ENCODE measurements at regions not wholly inside any gene's neighbourhood (a gene's known extent, or its start where the extent isn't known, plus 50 kb on each side); places are given as distances from the start of the nearest gene placed in this dataset.
"Not testable (repeated sequence)": the region's sequence is repeated elsewhere in the genome, so short reads cannot be mapped to it uniquely, and the experiment has no call there.

DNA sequence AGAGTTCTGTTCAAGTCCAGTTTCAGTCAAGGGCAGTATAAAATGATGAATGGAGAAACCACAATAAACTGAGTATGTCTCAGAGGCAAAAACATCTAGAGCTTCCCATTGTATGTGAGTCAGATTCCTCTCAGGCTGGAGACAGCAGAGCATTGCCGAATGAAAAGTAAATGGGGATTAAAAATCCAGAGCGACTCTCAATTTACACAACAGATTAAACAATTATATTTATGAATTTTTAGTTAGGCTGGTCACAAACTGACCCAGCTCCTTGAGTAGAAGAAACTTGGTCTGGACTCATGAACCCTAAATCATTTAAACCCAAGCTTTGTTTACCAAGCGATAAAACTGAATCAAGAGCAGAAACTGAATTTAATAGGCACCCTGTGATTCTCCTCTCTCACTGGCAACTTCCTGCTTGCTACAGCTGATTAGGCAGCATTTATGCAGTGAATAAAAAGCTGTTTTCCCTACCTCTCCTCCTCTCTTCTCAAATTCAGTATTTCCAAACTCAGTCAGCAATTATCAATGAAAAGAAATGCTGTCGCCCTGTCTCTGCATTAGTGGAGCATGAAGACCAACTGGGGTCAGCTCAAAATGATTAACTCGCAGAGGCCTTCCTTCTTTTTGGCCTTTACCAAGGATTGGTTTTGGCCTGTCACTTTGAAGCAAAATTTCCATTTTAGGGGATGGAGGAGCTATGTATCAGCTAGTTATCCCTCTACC, 568.0 kb downstream of the PDHA2 start:
- CTCF ChIA-PET = interaction anchor here (0.6 kb wide), 1 partner anchor 22 kb away, joined by 8 read pairs; no protein-coding TSS in a partner anchor
- TF ChIP-seq, protein P1, sequence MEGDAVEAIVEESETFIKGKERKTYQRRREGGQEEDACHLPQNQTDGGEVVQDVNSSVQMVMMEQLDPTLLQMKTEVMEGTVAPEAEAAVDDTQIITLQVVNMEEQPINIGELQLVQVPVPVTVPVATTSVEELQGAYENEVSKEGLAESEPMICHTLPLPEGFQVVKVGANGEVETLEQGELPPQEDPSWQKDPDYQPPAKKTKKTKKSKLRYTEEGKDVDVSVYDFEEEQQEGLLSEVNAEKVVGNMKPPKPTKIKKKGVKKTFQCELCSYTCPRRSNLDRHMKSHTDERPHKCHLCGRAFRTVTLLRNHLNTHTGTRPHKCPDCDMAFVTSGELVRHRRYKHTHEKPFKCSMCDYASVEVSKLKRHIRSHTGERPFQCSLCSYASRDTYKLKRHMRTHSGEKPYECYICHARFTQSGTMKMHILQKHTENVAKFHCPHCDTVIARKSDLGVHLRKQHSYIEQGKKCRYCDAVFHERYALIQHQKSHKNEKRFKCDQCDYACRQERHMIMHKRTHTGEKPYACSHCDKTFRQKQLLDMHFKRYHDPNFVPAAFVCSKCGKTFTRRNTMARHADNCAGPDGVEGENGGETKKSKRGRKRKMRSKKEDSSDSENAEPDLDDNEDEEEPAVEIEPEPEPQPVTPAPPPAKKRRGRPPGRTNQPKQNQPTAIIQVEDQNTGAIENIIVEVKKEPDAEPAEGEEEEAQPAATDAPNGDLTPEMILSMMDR (conservative IDR thresholded peaks at IDR 0.05; ENCODE audit: low read depth, low read length) = no peak
- TF ChIP-seq EZH2 (IDR thresholded peaks at IDR 0.05; ENCODE audit: borderline replicate concordance, low read depth, low read length, poor library complexity, severe bottlenecking) = no peak

DNA sequence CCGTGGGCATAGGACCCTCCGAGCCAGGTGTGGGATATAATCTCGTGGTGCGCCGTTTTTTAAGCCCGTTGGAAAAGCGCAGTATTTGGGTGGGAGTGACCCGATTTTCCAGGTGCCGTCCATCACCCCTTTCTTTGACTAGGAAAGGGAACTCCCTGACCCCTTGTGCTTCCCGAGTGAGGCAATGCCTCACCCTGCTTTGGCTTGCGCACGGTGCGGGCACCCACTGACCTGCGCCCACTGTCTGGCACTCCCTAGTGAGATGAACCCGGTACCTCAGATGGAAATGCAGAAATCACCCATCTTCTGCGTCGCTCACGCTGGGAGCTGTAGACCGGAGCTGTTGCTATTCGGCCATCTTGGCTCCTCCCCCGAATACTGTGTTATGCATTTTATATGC, 575.0 kb downstream of the PDHA2 start:
- DNase-seq (ENCODE audit: low spot score); CTCF ChIA-PET; H3K27me3 ChIP-seq (replicated peaks; ENCODE audit: insufficient read depth, low read depth, low read length, poor library complexity); intact Hi-C loops (cut with micrococcal nuclease; ENCODE audit: unreplicated experiment); H3K27ac ChIP-seq (ENCODE audit: low read depth, low read length, poor library complexity, severe bottlenecking); H3K4me3 ChIP-seq (ENCODE audit: low read depth, low read length, poor library complexity, severe bottlenecking); POLR2A ChIA-PET (ENCODE audit: low non-redundant PET); BruUV-seq (replicated peaks); H3K36me3 ChIP-seq (ENCODE audit: insufficient read depth, low read length, poor library complexity, severe bottlenecking); H3K4me1 ChIP-seq (ENCODE audit: insufficient read depth, low read length, poor library complexity, severe bottlenecking); H3K9me3 ChIP-seq (ENCODE audit: low read depth, low read length, poor library complexity, severe bottlenecking): not testable (repeated sequence)

More for the DNA sequence above, 568.0 kb downstream of the PDHA2 start:
- H3K4me3 ChIP-seq (ENCODE audit: low read depth, low read length, poor library complexity, severe bottlenecking) = no peak overlapping the region
- no peak overlapping the region for H3K27ac ChIP-seq (ENCODE audit: low read depth, low read length, poor library complexity, severe bottlenecking)
- H3K36me3 ChIP-seq (ENCODE audit: insufficient read depth, low read length, poor library complexity, severe bottlenecking) = no peaks in the 10 kb centered on the region
- H3K4me1 ChIP-seq (ENCODE audit: insufficient read depth, low read length, poor library complexity, severe bottlenecking) = peaks cover 4% of the 10 kb centered on the region
- H3K27me3 ChIP-seq (replicated peaks; ENCODE audit: insufficient read depth, low read depth, low read length, poor library complexity) = no peaks in the 10 kb centered on the region
- POLR2A ChIA-PET (ENCODE audit: low non-redundant PET) = no interaction called here
- peak; percentile 9 for DNase-seq (ENCODE audit: low spot score)
- intact Hi-C loops (cut with micrococcal nuclease; ENCODE audit: unreplicated experiment) = no loop called here
- no peaks in the 10 kb centered on the region for H3K9me3 ChIP-seq (ENCODE audit: low read depth, low read length, poor library complexity, severe bottlenecking)
- BruUV-seq (replicated peaks) = no TSS peak

DNA sequence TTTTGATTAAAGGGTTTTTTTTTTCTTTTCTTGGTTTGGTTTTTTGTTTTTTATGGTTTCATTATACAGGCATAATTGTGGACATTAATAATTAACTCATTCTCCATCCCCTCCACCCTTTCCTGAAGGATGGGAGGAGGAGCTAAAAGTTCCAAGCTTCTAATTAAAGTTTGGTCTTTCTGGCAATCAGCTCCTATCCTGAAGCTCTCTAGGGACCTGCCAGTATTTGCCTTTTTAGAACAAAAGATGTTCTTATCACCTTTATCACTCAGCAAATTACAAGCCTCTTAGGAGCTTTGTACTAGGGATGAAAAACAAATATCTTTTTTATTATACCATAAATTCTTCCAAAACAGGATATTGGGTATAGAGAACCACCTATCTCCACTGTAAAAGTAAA, 589.8 kb downstream of the PDHA2 start:
- TF ChIP-seq, protein P1 (conservative IDR thresholded peaks at IDR 0.05; ENCODE audit: low read depth, low read length) = no peak
- TF ChIP-seq EZH2 (IDR thresholded peaks at IDR 0.05; ENCODE audit: borderline replicate concordance, low read depth, low read length, poor library complexity, severe bottlenecking) = no peak
- POLR2A ChIA-PET (ENCODE audit: low non-redundant PET) = no interaction called here

GRCh38 chr4:96431094-96431493, 591.2 kb downstream of the PDHA2 start:
- intact Hi-C loops (cut with micrococcal nuclease; ENCODE audit: unreplicated experiment) = no loop called here
- TF ChIP-seq, protein P1 (conservative IDR thresholded peaks at IDR 0.05; ENCODE audit: low read depth, low read length) = no peak
- no peak for TF ChIP-seq EZH2 (IDR thresholded peaks at IDR 0.05; ENCODE audit: borderline replicate concordance, low read depth, low read length, poor library complexity, severe bottlenecking)
- CTCF ChIA-PET = no interaction called here
- no peaks in the 10 kb centered on the region for H3K27me3 ChIP-seq (replicated peaks; ENCODE audit: insufficient read depth, low read depth, low read length, poor library complexity)
- H3K36me3 ChIP-seq (ENCODE audit: insufficient read depth, low read length, poor library complexity, severe bottlenecking) = no peaks in the 10 kb centered on the region
- no peak overlapping the region for H3K4me3 ChIP-seq (ENCODE audit: low read depth, low read length, poor library complexity, severe bottlenecking)
- no peak overlapping the region for H3K27ac ChIP-seq (ENCODE audit: low read depth, low read length, poor library complexity, severe bottlenecking)
- DNase-seq (ENCODE audit: low spot score) = no peak
- no peaks in the 10 kb centered on the region for H3K4me1 ChIP-seq (ENCODE audit: insufficient read depth, low read length, poor library complexity, severe bottlenecking)
- BruUV-seq (replicated peaks) = no TSS peak
- no peaks in the 10 kb centered on the region for H3K9me3 ChIP-seq (ENCODE audit: low read depth, low read length, poor library complexity, severe bottlenecking)
- POLR2A ChIA-PET (ENCODE audit: low non-redundant PET) = no interaction called here

More for the DNA sequence above, 589.8 kb downstream of the PDHA2 start:
- Histone ChIP-seq H3K9me3 (ENCODE audit: low read depth, low read length, poor library complexity, severe bottlenecking) (no peaks in the 10 kb centered on the region), H3K27ac (ENCODE audit: low read depth, low read length, poor library complexity, severe bottlenecking) (no peak overlapping the region), H3K4me3 (ENCODE audit: low read depth, low read length, poor library complexity, severe bottlenecking) (no peak overlapping the region), H3K36me3 (ENCODE audit: insufficient read depth, low read length, poor library complexity, severe bottlenecking) (no peaks in the 10 kb centered on the region), H3K27me3 (replicated peaks; ENCODE audit: insufficient read depth, low read depth, low read length, poor library complexity) (no peaks in the 10 kb centered on the region), H3K4me1 (ENCODE audit: insufficient read depth, low read length, poor library complexity, severe bottlenecking) (no peaks in the 10 kb centered on the region)
- intact Hi-C loops (cut with micrococcal nuclease; ENCODE audit: unreplicated experiment) = no loop called here
- DNase-seq (ENCODE audit: low spot score) = no peak
- no TSS peak for BruUV-seq (replicated peaks)
- CTCF ChIA-PET = no interaction called here

All from A673 (cell line).